ENCODE measurements at regions not wholly inside any gene's neighbourhood (a gene's known extent, or its start where the extent isn't known, plus 50 kb on each side); places are given as distances from the start of the nearest gene placed in this dataset.

DNA sequence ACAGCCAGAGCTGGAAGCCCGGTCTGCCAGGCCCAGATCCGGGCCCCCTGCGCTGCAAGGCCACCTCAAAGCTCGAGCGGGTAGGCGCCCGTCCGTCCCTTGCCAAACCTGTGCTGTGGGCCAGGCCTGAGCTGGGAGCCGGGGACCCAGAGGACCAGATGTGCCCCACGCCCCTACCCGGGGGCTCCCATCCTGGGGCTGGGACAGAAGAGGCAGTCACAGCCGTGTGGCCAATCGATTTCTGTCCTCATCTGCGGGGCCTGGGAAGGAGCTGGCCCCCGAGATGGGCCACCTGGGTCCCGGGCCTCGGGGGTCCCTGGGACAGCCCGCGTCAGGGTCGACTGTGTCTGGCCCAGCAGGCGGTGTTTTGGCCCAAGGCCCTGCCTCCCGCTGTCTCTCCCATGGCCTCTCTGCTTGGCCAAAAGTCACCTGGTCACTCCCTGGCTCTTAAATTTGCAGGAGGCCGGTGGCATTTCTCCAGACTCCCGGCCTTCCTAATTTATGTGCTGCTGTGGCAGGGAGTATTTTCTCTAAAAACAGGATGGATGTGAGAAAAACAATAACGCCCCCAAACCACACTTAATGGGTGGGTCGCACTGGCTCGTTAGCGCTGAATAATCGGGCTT, 63.8 kb downstream of the UNCX start:
- Histone ChIP-seq H3K9me3 (no peaks in the 10 kb centered on the region), H3K4me1 (no peaks in the 10 kb centered on the region), H3K27ac (no peak overlapping the region), H3K36me3 (no peaks in the 10 kb centered on the region), H3K27me3 (peaks cover 0 to 20% (median 4%) of the 10 kb centered on the region in 4 donors), H3K4me3 (no peak overlapping the region)
- DNase-seq (peak in 1 of 2 donors; percentile 71), ATAC-seq (ENCODE audit: low FRiP score in 2 of 2) (no peak)
- TF ChIP-seq POLR2A (IDR thresholded peaks at IDR 0.05) (no peak), POLR2AphosphoS5 (IDR thresholded peaks at IDR 0.05) (no peak), EP300 (IDR thresholded peaks at IDR 0.05) (no peak)
- TF ChIP-seq, protein P1, sequence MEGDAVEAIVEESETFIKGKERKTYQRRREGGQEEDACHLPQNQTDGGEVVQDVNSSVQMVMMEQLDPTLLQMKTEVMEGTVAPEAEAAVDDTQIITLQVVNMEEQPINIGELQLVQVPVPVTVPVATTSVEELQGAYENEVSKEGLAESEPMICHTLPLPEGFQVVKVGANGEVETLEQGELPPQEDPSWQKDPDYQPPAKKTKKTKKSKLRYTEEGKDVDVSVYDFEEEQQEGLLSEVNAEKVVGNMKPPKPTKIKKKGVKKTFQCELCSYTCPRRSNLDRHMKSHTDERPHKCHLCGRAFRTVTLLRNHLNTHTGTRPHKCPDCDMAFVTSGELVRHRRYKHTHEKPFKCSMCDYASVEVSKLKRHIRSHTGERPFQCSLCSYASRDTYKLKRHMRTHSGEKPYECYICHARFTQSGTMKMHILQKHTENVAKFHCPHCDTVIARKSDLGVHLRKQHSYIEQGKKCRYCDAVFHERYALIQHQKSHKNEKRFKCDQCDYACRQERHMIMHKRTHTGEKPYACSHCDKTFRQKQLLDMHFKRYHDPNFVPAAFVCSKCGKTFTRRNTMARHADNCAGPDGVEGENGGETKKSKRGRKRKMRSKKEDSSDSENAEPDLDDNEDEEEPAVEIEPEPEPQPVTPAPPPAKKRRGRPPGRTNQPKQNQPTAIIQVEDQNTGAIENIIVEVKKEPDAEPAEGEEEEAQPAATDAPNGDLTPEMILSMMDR (IDR thresholded peaks at IDR 0.05), result no peak
- WGBS, 2 donors, result 8 to 50% methylated on average over 6 to 26 of the region's 29 CpGs

DNA sequence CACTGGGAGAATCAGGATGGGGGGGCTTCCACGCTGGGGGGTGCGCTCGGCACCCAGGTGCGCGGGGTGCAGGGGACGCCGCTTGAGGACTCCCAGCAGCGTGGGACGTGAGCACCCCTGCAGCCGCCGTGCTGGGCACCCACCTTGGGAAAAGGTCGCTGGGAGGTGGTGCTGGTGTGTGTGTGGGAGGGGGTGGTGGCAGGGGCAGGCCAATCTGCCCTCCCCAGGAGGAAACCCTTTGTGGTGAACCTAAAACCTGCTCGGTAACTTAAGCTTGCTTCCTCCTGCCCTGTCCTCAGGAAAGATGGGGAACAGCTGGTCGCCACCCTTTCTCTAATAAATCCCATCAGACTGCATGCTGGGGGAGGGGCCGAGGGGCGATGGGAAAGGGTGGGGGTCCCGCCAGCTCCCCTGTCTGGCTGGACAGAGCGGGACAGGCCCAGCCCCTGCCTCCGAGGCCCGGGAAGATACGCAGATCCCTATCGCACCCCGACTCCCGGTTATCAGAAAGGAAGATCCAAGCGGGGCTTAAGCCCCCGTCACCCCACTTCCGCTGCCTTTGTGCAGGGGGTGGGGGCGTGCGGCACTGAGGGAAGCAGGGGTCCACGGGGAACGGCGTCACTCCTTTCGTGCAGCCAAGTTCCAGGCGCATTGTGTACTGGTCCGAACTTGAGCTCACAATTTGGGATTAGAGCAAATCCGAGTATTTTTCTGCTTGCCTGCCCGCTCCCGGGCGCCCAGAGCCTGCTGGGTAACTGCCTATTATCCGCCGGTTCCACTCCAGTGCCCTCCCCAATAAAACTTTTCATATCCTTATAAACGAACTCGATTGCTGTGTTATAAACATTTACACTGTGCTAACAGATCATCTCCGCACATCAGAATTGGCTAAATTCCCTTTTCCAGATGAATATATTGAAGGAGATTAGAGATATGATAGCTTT, 64.6 kb downstream of the UNCX start:
- WGBS, 2 donors, result 28 to 36% methylated on average over 27 to 42 of the region's 44 CpGs
- DNase-seq (peak in 1 of 2 donors; percentile 60), ATAC-seq (ENCODE audit: low FRiP score in 2 of 2) (no peak)
- no peak overlapping the region for H3K4me3 ChIP-seq
- H3K36me3 ChIP-seq, result no peaks in the 10 kb centered on the region
- H3K4me1 ChIP-seq, result no peaks in the 10 kb centered on the region
- H3K27me3 ChIP-seq, result peaks cover 0 to 19% (median 4%) of the 10 kb centered on the region in 4 donors
- no peaks in the 10 kb centered on the region for H3K9me3 ChIP-seq
- no peak overlapping the region for H3K27ac ChIP-seq
- TF ChIP-seq EP300 (IDR thresholded peaks at IDR 0.05), result no peak

DNA sequence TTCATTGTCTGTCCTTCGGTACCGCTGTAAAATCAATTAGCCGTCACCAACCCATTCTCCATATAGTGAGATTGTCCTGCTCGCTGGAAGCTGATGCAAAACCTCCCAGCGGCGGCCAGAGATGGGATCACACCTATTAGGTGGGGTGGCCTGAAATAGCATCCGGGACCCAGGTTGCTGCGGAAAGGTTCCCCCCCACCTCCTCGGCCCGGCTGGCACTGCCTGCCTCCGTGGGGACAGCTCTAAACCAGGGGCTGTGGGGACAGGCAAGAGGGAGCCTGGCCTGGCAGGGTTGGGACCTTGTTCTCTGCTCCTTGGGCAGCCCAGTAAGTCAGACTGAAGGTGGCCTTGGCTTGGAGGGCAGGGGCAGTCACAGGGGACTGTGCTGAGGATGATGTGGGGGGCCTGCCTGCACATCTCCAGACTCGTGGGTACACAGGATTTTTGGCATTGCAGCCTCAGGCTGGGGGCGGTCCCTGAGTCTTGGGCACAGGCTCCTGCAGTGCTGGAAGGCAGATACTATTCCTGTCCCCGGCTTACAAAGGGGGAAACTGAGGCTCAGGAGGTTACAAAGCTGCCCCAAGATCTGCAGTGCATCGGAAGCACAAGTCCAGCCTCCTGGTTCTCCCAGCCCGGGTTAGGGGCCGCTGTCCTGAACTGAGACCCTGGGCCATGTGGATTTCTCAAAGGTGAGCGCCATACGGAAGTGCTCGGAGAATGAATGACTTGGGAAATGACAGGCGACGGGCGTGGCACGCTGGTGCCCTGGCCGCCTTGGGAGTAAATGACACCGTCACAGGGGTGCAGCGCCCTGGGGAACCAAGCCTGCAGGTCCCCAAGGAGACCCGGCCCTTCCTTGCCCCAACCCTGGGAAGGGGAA, 65.6 kb downstream of the UNCX start:
- DNase-seq, result no peak

GRCh38 chr7:1298931-1299885, 66.5 kb downstream of the UNCX start:
- Histone ChIP-seq H3K9me3 (no peaks in the 10 kb centered on the region), H3K4me1 (no peaks in the 10 kb centered on the region), H3K27ac (no peak overlapping the region), H3K4me3 (no peak overlapping the region), H3K27me3 (peaks cover 0 to 16% (median 4%) of the 10 kb centered on the region in 4 donors), H3K36me3 (no peaks in the 10 kb centered on the region)
- DNase-seq (peak in 1 of 2 donors; percentile 67), ATAC-seq (ENCODE audit: low FRiP score in 2 of 2) (no peak)
- TF ChIP-seq POLR2AphosphoS5 (IDR thresholded peaks at IDR 0.05) (no peak), EP300 (IDR thresholded peaks at IDR 0.05) (no peak), POLR2A (IDR thresholded peaks at IDR 0.05) (no peak)
- TF ChIP-seq, protein P1 (IDR thresholded peaks at IDR 0.05), result no peak
- WGBS, 2 donors, result 65 to 78% methylated on average over 13 to 14 of the region's 30 CpGs

More for the DNA sequence above, 65.6 kb downstream of the UNCX start:
- TF ChIP-seq, protein P1 (IDR thresholded peaks at IDR 0.05), result no peak
- TF ChIP-seq POLR2AphosphoS5 (IDR thresholded peaks at IDR 0.05) (no peak), EP300 (IDR thresholded peaks at IDR 0.05) (no peak), POLR2A (IDR thresholded peaks at IDR 0.05) (no peak)
- Histone ChIP-seq H3K27me3 (peaks cover 0 to 16% (median 4%) of the 10 kb centered on the region in 4 donors), H3K27ac (no peak overlapping the region), H3K4me3 (no peak overlapping the region), H3K9me3 (no peaks in the 10 kb centered on the region), H3K36me3 (no peaks in the 10 kb centered on the region), H3K4me1 (no peaks in the 10 kb centered on the region)
- no peak for ATAC-seq (ENCODE audit: low FRiP score in 2 of 2)
- WGBS, 2 donors, result 70 to 79% methylated on average over 20 to 28 of the region's 28 CpGs
